Loucy (cell line): ENCODE measurements at regions not wholly inside any gene's neighbourhood (a gene's known extent, or its start where the extent isn't known, plus 50 kb on each side); places are given as distances from the start of the nearest gene placed in this dataset.

ENCODE experiments used
- H2AFZ ChIP-seq: fragments of 200-600 bp; sonication (generic); 2 replicates; pipeline ENCODE4 v1.6.0; 2016; ENCODE audit warnings: antibody characterized with exemption, mild to moderate bottlenecking, low read length, moderate library complexity
- H3F3A ChIP-seq: fragments of 200-600 bp; 2 replicates; pipeline ENCODE4 v1.6.0; 2016; ENCODE audit warnings: antibody characterized with exemption, low read depth, mild to moderate bottlenecking
- H3K27me3 ChIP-seq: fragments of 200-600 bp; sonication (generic); 2 replicates; pipeline ENCODE4 v1.6.1; 2014; ENCODE audit warnings: low read length, mild to moderate bottlenecking; ENCODE audit not compliant: insufficient read depth, poor library complexity, severe bottlenecking
- H3K36me3 ChIP-seq: fragments of 200-600 bp; sonication (generic); 2 replicates; pipeline ENCODE4 v1.6.1; 2016; ENCODE audit warnings: low read length; ENCODE audit not compliant: insufficient read depth
- H3K4me1 ChIP-seq: fragments of 200-600 bp; sonication (generic); 2 replicates; pipeline ENCODE4 v1.5.1; 2014; ENCODE audit warnings: low read length, mild to moderate bottlenecking; ENCODE audit not compliant: insufficient read depth, poor library complexity, severe bottlenecking
- H3K4me2 ChIP-seq: fragments of 200-600 bp; sonication (generic); 2 replicates; pipeline ENCODE4 v1.6.0; 2014; ENCODE audit warnings: antibody characterized with exemption, low read length, low read depth, mild to moderate bottlenecking; ENCODE audit not compliant: poor library complexity, severe bottlenecking
- H3K4me3 ChIP-seq: fragments of 200-600 bp; sonication (generic); 2 replicates; pipeline ENCODE4 v1.5.1; 2014; ENCODE audit warnings: low read length, mild to moderate bottlenecking, mixed read lengths; ENCODE audit not compliant: poor library complexity, severe bottlenecking
- H3K79me2 ChIP-seq: fragments of 200-600 bp; sonication (generic); 2 replicates; pipeline ENCODE4 v1.6.1; 2014; ENCODE audit warnings: low read length; ENCODE audit not compliant: insufficient read depth
- H3K9ac ChIP-seq: fragments of 200-600 bp; sonication (generic); 2 replicates; pipeline ENCODE4 v1.6.0; 2014; ENCODE audit warnings: mild to moderate bottlenecking, low read depth, low read length, moderate library complexity; ENCODE audit not compliant: poor library complexity, severe bottlenecking
- H3K9me2 ChIP-seq: fragments of 200-600 bp; sonication (generic); replicated peaks from 2 replicates; pipeline ENCODE4 v1.6.1; 2016; ENCODE audit warnings: low read depth, low read length, mixed read lengths
- H3K9me3 ChIP-seq: fragments of 200-600 bp; sonication (generic); 2 replicates; pipeline ENCODE4 v1.6.1; 2014; ENCODE audit warnings: mild to moderate bottlenecking, antibody characterized with exemption, low read length, low read depth; ENCODE audit not compliant: insufficient read depth
- H4K20me1 ChIP-seq: fragments of 200-600 bp; sonication (generic); 2 replicates; pipeline ENCODE4 v1.6.0; 2014; ENCODE audit warnings: antibody characterized with exemption, low read length, mild to moderate bottlenecking; ENCODE audit not compliant: insufficient read depth, poor library complexity, severe bottlenecking
- CTCF ChIP-seq: fragments of 200-600 bp; sonication (generic); conservative IDR thresholded peaks from 2 replicates; pipeline ENCODE4 v1.5.1; 2014; ENCODE audit warnings: mild to moderate bottlenecking, antibody characterized with exemption, low read length
- EZH2phosphoT487 ChIP-seq: fragments of 200-600 bp; IDR thresholded peaks from 2 replicates; pipeline ENCODE4 v1.6.1; 2018; ENCODE audit warnings: antibody characterized with exemption, mild to moderate bottlenecking, moderate library complexity, borderline replicate concordance

- Histone ChIP-seq H2AFZ (no peak overlapping the region), H3K36me3 (no peaks in the 10 kb centered on the region), H3F3A (no peaks in the 10 kb centered on the region)
Measured at GRCh38 chr6:140825731-140826130, 1307.0 kb upstream of the GJE1 start.

DNA sequence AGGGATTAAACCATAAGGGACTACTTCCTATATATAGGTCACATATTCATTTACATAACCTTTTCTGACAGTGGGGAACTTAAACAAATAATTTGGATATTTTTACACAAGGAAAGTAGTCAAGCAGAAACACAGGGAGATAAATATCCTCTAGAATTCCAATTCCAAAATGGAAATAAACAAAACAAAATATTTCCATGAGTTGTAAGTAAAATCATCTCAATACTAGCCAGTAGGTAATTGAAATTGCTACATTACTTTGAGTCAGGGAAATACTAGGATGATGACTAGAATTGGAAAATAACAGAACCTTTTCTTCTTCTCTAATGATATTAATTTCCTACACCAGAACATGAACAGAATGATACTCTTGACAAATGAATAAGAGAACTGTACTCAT is 1308.1 kb upstream of the GJE1 start:
- Histone ChIP-seq H3F3A (no peaks in the 10 kb centered on the region), H2AFZ (no peak overlapping the region), H3K36me3 (no peaks in the 10 kb centered on the region), H3K27me3 (no peaks in the 10 kb centered on the region), H3K9me2 (no peaks in the 10 kb centered on the region), H3K79me2 (no peaks in the 10 kb centered on the region), H3K9me3 (no peaks in the 10 kb centered on the region), H4K20me1 (no peaks in the 10 kb centered on the region), H3K4me3 (no peak overlapping the region), H3K4me2 (no peak overlapping the region), H3K4me1 (no peaks in the 10 kb centered on the region), H3K9ac (no peak overlapping the region)
- TF ChIP-seq EZH2phosphoT487 (no peak), CTCF (no peak)

More at GRCh38 chr6:140825731-140826130, 1307.0 kb upstream of the GJE1 start:
- Histone ChIP-seq H3K4me1 (no peaks in the 10 kb centered on the region), H3K9ac (no peak overlapping the region), H3K4me3 (no peak overlapping the region), H4K20me1 (no peaks in the 10 kb centered on the region), H3K79me2 (no peaks in the 10 kb centered on the region), H3K9me3 (no peaks in the 10 kb centered on the region), H3K9me2 (no peaks in the 10 kb centered on the region), H3K4me2 (no peak overlapping the region), H3K27me3 (no peaks in the 10 kb centered on the region)
- TF ChIP-seq CTCF (no peak), EZH2phosphoT487 (no peak)

DNA sequence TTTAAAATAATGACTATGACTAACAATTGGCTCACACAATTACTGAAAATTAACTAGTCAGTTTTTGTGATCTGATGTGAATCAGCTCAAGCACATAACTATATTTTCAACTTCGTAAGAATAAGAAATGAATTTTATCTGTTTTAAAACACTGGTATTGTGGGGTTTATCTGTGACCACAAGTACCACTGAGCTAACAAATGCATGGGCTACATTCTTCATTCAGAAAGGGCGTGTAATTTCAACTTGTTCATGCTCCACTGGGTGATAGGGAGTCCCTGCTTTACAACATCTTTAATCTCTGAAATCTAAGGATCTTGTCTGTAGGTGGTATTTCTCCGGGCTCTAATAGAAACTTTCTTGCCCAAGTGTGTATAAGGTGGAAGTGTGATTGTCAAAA is 1311.5 kb upstream of the GJE1 start:
- H3K9ac ChIP-seq, result no peak overlapping the region
- no peaks in the 10 kb centered on the region for H3K9me2 ChIP-seq
- no peaks in the 10 kb centered on the region for H3K4me1 ChIP-seq
- TF ChIP-seq CTCF, result no peak
- TF ChIP-seq EZH2phosphoT487, result no peak
- no peaks in the 10 kb centered on the region for H3K36me3 ChIP-seq
- H4K20me1 ChIP-seq, result no peaks in the 10 kb centered on the region
- no peak overlapping the region for H2AFZ ChIP-seq
- H3F3A ChIP-seq, result no peaks in the 10 kb centered on the region
- no peak overlapping the region for H3K4me3 ChIP-seq
- no peaks in the 10 kb centered on the region for H3K27me3 ChIP-seq
- no peaks in the 10 kb centered on the region for H3K79me2 ChIP-seq
- H3K4me2 ChIP-seq, result no peak overlapping the region
- H3K9me3 ChIP-seq, result no peaks in the 10 kb centered on the region
